GM21737 (cell line): ENCODE measurements at regions not wholly inside any gene's neighbourhood (a gene's known extent, or its start where the extent isn't known, plus 50 kb on each side); places are given as distances from the start of the nearest gene placed in this dataset.

Source experiments
- ATAC-seq: cut with Tn5 transposase; IDR thresholded peaks from one replicate; pipeline ENCODE4 v1.9.1; 2021; ENCODE audit warnings: mild to moderate bottlenecking, moderate library complexity; ENCODE audit not compliant: unreplicated experiment

DNA sequence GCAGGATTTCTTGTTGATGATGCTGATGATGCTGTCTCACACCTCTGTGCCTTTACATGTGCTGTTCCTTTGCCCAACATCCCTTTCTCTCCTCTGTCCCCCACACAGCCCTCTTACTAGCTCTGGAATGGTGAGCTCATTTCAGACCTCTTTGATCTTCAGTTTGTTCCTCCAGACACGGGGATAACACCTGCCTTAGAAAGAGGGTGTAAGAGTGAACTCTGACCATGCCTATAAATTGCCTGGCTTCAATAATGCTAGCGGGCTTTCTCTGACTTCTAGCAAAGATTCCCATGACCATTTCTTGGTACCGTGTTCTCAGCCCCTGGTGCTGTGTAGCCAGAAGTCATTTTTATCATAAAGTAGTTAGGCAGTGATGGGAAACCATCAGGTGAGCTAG lies 55.9 kb upstream of the DRD2 start:
- no peak for ATAC-seq

- ATAC-seq, result no peak
These were observed 54.4 kb upstream of the DRD2 start for GRCh38 chr11:113529606-113530005.

GRCh38 chr11:113528982-113529381 lies 53.8 kb upstream of the DRD2 start:
- no peak for ATAC-seq

DNA sequence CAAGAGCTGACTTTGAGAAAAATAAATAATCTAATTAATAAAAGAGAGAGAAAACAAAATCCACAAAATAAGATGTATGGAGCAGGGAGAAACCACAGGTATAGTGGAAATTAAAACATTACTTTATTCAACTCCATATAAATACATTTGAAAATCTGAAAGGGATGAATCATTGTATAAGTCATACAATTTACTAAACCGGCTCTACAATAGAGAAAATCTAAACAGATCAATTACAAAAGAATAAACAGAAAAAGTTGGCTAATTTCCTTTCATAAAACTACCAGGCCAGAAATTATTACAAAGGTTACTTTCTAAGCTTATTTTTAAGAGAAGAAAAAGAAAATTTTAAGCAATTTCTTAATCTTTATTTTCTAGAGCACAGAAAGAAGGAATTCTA lies 51.3 kb upstream of the DRD2 start:
- ATAC-seq, result no peak
